ENCODE measurements at regions not wholly inside any gene's neighbourhood (a gene's known extent, or its start where the extent isn't known, plus 50 kb on each side); places are given as distances from the start of the nearest gene placed in this dataset.

DNA sequence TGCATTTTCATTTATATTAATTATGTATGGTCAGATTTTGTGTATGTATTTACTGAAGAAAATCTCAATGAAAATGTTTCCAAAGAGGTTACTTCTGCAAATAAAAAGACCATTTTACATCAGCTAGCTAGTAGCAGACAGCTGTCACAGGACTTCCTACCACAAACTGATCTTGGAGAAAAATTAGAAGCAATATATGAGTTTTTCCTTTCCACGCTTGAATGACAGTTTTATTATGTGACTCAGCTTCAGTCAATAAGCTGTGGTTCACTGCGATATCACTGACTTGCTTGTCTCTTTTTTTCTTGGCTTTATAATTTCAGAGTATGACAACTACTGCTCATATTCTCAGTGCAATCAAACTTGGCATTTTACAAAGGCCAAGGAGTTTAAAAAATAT, 787.4 kb upstream of the GALNTL6 start:
- Histone ChIP-seq H3K27me3 (no peaks in the 10 kb centered on the region), H3K36me3 (no peaks in the 10 kb centered on the region), H3K4me3 (no peak overlapping the region), H3K4me1 (no peaks in the 10 kb centered on the region), H3K27ac (no peak overlapping the region), H3K9me3 (no peaks in the 10 kb centered on the region)
- intact Hi-C loops (cut with DNase I; ENCODE audit: low total_unique reads) = no loop called here
- DNase-seq (ENCODE audit: low spot score in 2 of 2) = no peak
- TF ChIP-seq POLR2AphosphoS5 (IDR thresholded peaks at IDR 0.05) (no peak), POLR2A (IDR thresholded peaks at IDR 0.05) (no peak)
- TF ChIP-seq, protein P1, sequence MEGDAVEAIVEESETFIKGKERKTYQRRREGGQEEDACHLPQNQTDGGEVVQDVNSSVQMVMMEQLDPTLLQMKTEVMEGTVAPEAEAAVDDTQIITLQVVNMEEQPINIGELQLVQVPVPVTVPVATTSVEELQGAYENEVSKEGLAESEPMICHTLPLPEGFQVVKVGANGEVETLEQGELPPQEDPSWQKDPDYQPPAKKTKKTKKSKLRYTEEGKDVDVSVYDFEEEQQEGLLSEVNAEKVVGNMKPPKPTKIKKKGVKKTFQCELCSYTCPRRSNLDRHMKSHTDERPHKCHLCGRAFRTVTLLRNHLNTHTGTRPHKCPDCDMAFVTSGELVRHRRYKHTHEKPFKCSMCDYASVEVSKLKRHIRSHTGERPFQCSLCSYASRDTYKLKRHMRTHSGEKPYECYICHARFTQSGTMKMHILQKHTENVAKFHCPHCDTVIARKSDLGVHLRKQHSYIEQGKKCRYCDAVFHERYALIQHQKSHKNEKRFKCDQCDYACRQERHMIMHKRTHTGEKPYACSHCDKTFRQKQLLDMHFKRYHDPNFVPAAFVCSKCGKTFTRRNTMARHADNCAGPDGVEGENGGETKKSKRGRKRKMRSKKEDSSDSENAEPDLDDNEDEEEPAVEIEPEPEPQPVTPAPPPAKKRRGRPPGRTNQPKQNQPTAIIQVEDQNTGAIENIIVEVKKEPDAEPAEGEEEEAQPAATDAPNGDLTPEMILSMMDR (IDR thresholded peaks at IDR 0.05) = no peak

DNA sequence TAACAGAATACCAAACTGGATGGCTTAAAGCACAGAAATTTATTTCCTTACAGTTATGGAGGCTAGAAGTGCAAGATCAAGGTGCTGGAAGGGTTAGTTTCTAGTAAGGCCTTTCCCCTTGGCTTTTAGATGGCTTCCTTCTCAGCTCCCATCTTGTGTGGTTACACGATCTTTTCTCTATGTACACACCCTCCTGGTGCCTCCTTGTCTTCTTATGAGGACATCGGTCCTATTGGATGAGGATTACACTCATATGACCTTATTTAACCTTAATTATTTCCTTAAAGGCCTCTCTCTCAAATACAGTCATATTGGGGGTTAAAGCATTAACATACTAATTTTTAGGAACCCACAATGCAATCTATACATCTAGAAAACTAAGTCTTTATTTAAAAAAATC, 787.9 kb upstream of the GALNTL6 start:
- H3K4me1 ChIP-seq = no peaks in the 10 kb centered on the region

DNA sequence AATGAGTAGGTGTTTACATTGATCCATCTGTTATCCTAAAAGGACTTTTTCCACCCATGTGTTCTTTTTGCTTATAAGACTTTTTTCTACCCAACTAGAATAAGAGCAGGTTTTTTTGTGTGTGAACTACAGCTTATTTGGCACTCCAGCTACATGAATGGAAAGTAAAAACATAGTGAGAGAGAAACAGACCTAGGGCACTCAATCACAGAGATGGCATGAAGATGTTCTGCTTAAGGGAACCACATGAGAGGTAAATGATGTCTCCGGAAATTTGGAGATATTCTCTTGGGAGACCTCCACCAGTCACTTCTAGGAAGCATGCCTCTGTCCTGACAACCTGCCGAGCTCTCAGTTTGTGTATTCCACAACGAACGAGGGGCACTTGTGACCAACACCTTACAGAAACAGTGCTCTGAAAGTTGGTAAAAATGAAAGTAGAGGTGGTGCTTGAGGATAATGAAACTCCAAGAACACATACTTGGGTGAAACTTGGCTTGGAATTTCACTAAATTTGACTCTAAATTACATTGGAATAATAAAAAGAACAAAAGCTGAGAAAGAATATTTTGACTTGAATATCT, 788.4 kb upstream of the GALNTL6 start:
- intact Hi-C loops (cut with DNase I; ENCODE audit: low total_unique reads) = no loop called here
- Histone ChIP-seq H3K4me1 (no peaks in the 10 kb centered on the region), H3K36me3 (no peaks in the 10 kb centered on the region), H3K27me3 (no peaks in the 10 kb centered on the region), H3K9me3 (no peaks in the 10 kb centered on the region), H3K4me3 (no peak overlapping the region), H3K27ac (no peak overlapping the region)
- no peak for TF ChIP-seq POLR2AphosphoS5 (IDR thresholded peaks at IDR 0.05)
- TF ChIP-seq, protein P1 (IDR thresholded peaks at IDR 0.05) = no peak
- TF ChIP-seq POLR2A (IDR thresholded peaks at IDR 0.05) = no peak
- DNase-seq (ENCODE audit: low spot score in 2 of 2) = no peak

More for the DNA sequence above, 787.9 kb upstream of the GALNTL6 start:
- Histone ChIP-seq H3K27ac (no peak overlapping the region), H3K27me3 (no peaks in the 10 kb centered on the region), H3K9me3 (no peaks in the 10 kb centered on the region), H3K4me3 (no peak overlapping the region), H3K36me3 (no peaks in the 10 kb centered on the region)
- TF ChIP-seq POLR2A (IDR thresholded peaks at IDR 0.05) (no peak), POLR2AphosphoS5 (IDR thresholded peaks at IDR 0.05) (no peak)
- TF ChIP-seq, protein P1 (IDR thresholded peaks at IDR 0.05) = no peak
- intact Hi-C loops (cut with DNase I; ENCODE audit: low total_unique reads) = no loop called here
- DNase-seq (ENCODE audit: low spot score in 2 of 2) = no peak

DNA sequence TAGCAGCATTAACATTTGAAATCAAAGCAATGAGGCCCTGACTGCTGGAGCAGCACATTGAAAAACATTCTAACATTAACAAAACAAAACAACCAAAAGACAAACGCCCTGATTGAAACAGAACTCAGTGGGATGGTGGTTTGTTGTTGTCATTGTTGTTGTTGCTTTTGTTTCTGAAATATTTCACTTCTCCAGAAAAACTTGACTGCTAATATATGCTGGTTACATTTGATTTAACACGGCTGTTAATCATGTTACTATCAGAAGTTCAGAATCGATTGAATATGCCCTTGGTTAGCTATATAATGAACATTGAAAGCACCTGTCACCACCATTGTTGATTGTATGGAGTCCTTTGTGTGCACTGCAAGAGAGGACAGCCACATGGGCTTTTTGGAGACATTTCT, 790.4 kb upstream of the GALNTL6 start:
- intact Hi-C loops (cut with DNase I; ENCODE audit: low total_unique reads) = no loop called here
- Histone ChIP-seq H3K9me3 (no peaks in the 10 kb centered on the region), H3K27ac (no peak overlapping the region), H3K27me3 (no peaks in the 10 kb centered on the region), H3K4me3 (no peak overlapping the region), H3K4me1 (no peaks in the 10 kb centered on the region), H3K36me3 (no peaks in the 10 kb centered on the region)
- TF ChIP-seq, protein P1 (IDR thresholded peaks at IDR 0.05) = no peak
- TF ChIP-seq POLR2AphosphoS5 (IDR thresholded peaks at IDR 0.05) (no peak), POLR2A (IDR thresholded peaks at IDR 0.05) (no peak)
- no peak for DNase-seq (ENCODE audit: low spot score in 2 of 2)

DNA sequence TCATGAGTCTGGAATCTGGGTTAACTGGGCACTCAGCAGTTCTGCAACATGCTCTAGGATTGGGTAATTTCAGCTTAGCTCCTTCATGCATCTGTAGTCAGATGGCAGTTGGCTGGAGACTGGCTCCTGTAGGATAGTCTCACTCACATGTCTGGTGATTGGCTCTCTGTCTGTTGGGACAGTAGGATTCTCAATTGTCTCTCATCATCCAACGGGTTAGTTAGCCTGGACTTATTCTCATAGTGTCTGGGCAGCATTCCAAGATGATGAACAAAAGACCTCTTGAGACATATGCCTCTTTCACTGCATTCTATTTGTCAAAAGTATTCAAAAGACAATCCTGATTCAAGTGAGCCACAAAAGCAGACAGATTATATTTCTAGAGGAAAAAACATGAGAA, 795.6 kb upstream of the GALNTL6 start:
- no peak for DNase-seq (ENCODE audit: low spot score in 2 of 2)
- Histone ChIP-seq H3K4me3 (no peak overlapping the region), H3K27me3 (no peaks in the 10 kb centered on the region), H3K27ac (no peak overlapping the region), H3K9me3 (no peaks in the 10 kb centered on the region), H3K36me3 (peaks cover 5% of the 10 kb centered on the region), H3K4me1 (no peaks in the 10 kb centered on the region)
- TF ChIP-seq, protein P1 (IDR thresholded peaks at IDR 0.05) = no peak
- no peak for TF ChIP-seq POLR2A (IDR thresholded peaks at IDR 0.05)
- TF ChIP-seq POLR2AphosphoS5 (IDR thresholded peaks at IDR 0.05) = no peak
- intact Hi-C loops (cut with DNase I; ENCODE audit: low total_unique reads) = no loop called here

Data from breast epithelium (tissue), 4 donors.